Tibial nerve (tissue), 3 donors: ENCODE measurements at regions not wholly inside any gene's neighbourhood (a gene's known extent, or its start where the extent isn't known, plus 50 kb on each side); places are given as distances from the start of the nearest gene placed in this dataset.

Experiments used
- CTCF ChIP-seq, 5 experiments: fragments of 200-600 bp in 3 of 5; fragments of 450-650 bp in 2 of 5; sonication (generic) in 3 of 5; IDR thresholded peaks; one replicate each; pipeline ENCODE4 v1.5.1; 2016 to 2019; ENCODE audit warnings: antibody characterized with exemption in 5 of 5, mild to moderate bottlenecking in 3 of 5, moderate library complexity in 2 of 5
- POLR2A ChIP-seq, 2 donors: fragments of 450-650 bp; IDR thresholded peaks; one replicate each; pipeline ENCODE4 v1.6.1; 2017; ENCODE audit warnings: antibody characterized with exemption in 2 of 2, mild to moderate bottlenecking in 2 of 2, moderate library complexity in 2 of 2

DNA sequence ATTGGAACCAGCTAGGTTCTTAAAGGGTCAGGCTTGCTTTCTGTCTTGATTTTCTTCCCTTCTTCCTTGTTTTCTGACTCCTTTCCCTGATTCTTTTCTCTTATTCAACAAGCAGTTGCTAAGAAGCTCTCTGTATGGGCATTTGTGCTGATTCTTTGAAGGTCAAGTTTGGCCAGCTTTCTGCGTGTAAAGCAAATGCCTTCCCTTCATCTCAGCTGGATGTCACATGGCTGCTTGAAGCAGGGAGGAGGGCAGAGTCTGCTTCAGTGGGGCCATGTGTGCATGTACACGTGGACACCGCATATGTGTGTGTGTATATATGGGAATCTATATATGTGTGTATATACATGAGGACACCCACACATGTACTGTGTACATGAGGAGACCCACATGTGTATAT is 139.9 kb upstream of the ATP6AP2 start:
- TF ChIP-seq CTCF (IDR thresholded peaks at IDR 0.05) = no peak
- TF ChIP-seq POLR2A (IDR thresholded peaks at IDR 0.05) = no peak
